Upper lobe of left lung (tissue), 6 donors: ENCODE measurements at regions not wholly inside any gene's neighbourhood (a gene's known extent, or its start where the extent isn't known, plus 50 kb on each side); places are given as distances from the start of the nearest gene placed in this dataset.
"Not testable (repeated sequence)": the region's sequence is repeated elsewhere in the genome, so short reads cannot be mapped to it uniquely, and the experiment has no call there.

ENCODE experiments used
- ATAC-seq, 2 donors: fragments of 200-7000 bp; cut with Tn5 transposase; one replicate each; pipeline ENCODE4 v1.9.1; 2022; ENCODE audit warnings: mild to moderate bottlenecking in 2 of 2, moderate library complexity in 2 of 2; ENCODE audit not compliant: low FRiP score in 2 of 2
- DNase-seq, 2 donors: peaks; one replicate each; pipeline ENCODE4 v3.0.0-alpha.2; 2019 to 2020
- H3K27ac ChIP-seq, 4 donors: fragments of 200-600 bp; sonication (generic); one replicate each; pipeline ENCODE4 v1.5.1; 2016 to 2019
- H3K27me3 ChIP-seq, 4 donors: fragments of 200-600 bp; sonication (generic); one replicate each; pipeline ENCODE4 v1.5.1; 2017 to 2019
- H3K36me3 ChIP-seq, 4 donors: fragments of 200-600 bp; sonication (generic); one replicate each; pipeline ENCODE4 v1.5.1; 2016 to 2019
- H3K4me1 ChIP-seq, 4 donors: fragments of 200-600 bp; sonication (generic); one replicate each; pipeline ENCODE4 v1.5.1; 2018 to 2019
- H3K4me3 ChIP-seq, 4 donors: fragments of 200-600 bp; sonication (generic); one replicate each; pipeline ENCODE4 v1.5.1; 2017 to 2019; ENCODE audit warnings: mild to moderate bottlenecking in 2 of 4, moderate library complexity in 1 of 4
- H3K9me3 ChIP-seq, 4 donors: fragments of 200-600 bp; sonication (generic); one replicate each; pipeline ENCODE4 v1.5.1; 2018 to 2019
- CTCF ChIP-seq, 6 experiments: fragments of 450-650 bp in 4 of 6; fragments of 200-600 bp in 2 of 6; sonication (generic) in 2 of 6; IDR thresholded peaks; one replicate each; pipeline ENCODE4 v1.5.1; 2016 to 2019; ENCODE audit warnings: antibody characterized with exemption in 6 of 6
- EP300 ChIP-seq, 4 donors: sonication (generic); formaldehyde crosslinking; IDR thresholded peaks; one replicate each; pipeline ENCODE4 v1.5.1; 2017; ENCODE audit warnings: antibody characterized with exemption in 4 of 4, control low read depth in 2 of 4
- POLR2A ChIP-seq, 4 donors: fragments of 450-650 bp; IDR thresholded peaks; one replicate each; pipeline ENCODE4 v1.5.1; 2016 to 2017; ENCODE audit warnings: antibody characterized with exemption in 4 of 4, mild to moderate bottlenecking in 2 of 4
- POLR2AphosphoS5 ChIP-seq, 2 donors: sonication (generic); formaldehyde crosslinking; IDR thresholded peaks; one replicate each; pipeline ENCODE4 v1.5.1; 2017; ENCODE audit warnings: antibody characterized with exemption in 2 of 2
- WGBS, 2 donors: methylation state at CpG; one replicate each; pipeline ENCODE4 v1.1.5; 2017 to 2018; 5-methylcytosine and 5-hydroxymethylcytosine counted together
- donor health status: DM: no; HTN: no; CAD: no; lungs with moderate emphysema.
- donor health status: DM: no; HTN: yes; CAD: no; lungs with severe emphysema.

GRCh38 chr11:15848631-15849168 is 507.6 kb downstream of the SOX6 start:
- Histone ChIP-seq H3K9me3 (no peaks in the 10 kb centered on the region), H3K27ac (no peak overlapping the region), H3K36me3 (no peaks in the 10 kb centered on the region), H3K4me1 (peaks cover 0 to 6% (median 0%) of the 10 kb centered on the region in 4 donors), H3K27me3 (no peaks in the 10 kb centered on the region), H3K4me3 (no peak overlapping the region)
- TF ChIP-seq EP300 (IDR thresholded peaks at IDR 0.05) (no peak), POLR2A (IDR thresholded peaks at IDR 0.05) (no peak), CTCF (IDR thresholded peaks at IDR 0.05) (no peak), POLR2AphosphoS5 (IDR thresholded peaks at IDR 0.05) (no peak)
- ATAC-seq = no peak
- 69 to 79% methylated on average over 2 of the region's 2 CpGs for WGBS, 2 donors
- DNase-seq = no peak

GRCh38 chr11:15849257-15849656 is 507.1 kb downstream of the SOX6 start:
- no peak for DNase-seq
- 69 to 94% methylated on average over 3 to 4 of the region's 4 CpGs for WGBS, 2 donors
- Histone ChIP-seq H3K9me3 (no peaks in the 10 kb centered on the region), H3K4me1 (peaks cover 0 to 6% (median 0%) of the 10 kb centered on the region in 4 donors), H3K27me3 (no peaks in the 10 kb centered on the region), H3K27ac (no peak overlapping the region), H3K4me3 (no peak overlapping the region), H3K36me3 (no peaks in the 10 kb centered on the region)
- TF ChIP-seq POLR2AphosphoS5 (IDR thresholded peaks at IDR 0.05) (no peak), POLR2A (IDR thresholded peaks at IDR 0.05) (no peak), CTCF (IDR thresholded peaks at IDR 0.05) (no peak), EP300 (IDR thresholded peaks at IDR 0.05) (no peak)
- peak in 1 of 2 donors; percentile 8 for ATAC-seq

GRCh38 chr11:15850335-15850734 is 506.0 kb downstream of the SOX6 start:
- ATAC-seq, H3K4me3 ChIP-seq, H3K4me1 ChIP-seq, H3K9me3 ChIP-seq, H3K27me3 ChIP-seq, DNase-seq, H3K27ac ChIP-seq, H3K36me3 ChIP-seq: not testable (repeated sequence)

- WGBS, 2 donors = 63% methylated on average over 5 of the region's 5 CpGs
- TF ChIP-seq CTCF (IDR thresholded peaks at IDR 0.05) = no peak
- no peak for TF ChIP-seq POLR2AphosphoS5 (IDR thresholded peaks at IDR 0.05)
- TF ChIP-seq POLR2A (IDR thresholded peaks at IDR 0.05) = no peak
- no peak for TF ChIP-seq EP300 (IDR thresholded peaks at IDR 0.05)
- Histone ChIP-seq H3K27me3 (no peaks in the 10 kb centered on the region), H3K27ac (peak overlapping the region; percentile 1 to 63 (median 40)), H3K9me3 (no peaks in the 10 kb centered on the region), H3K4me3 (no peak overlapping the region), H3K36me3 (no peaks in the 10 kb centered on the region), H3K4me1 (peaks cover 0 to 6% (median 0%) of the 10 kb centered on the region in 4 donors)
- ATAC-seq = peak in 1 of 2 donors; percentile 54
- DNase-seq = no peak
These were observed 505.3 kb downstream of the SOX6 start for GRCh38 chr11:15851051-15851498.

- H3K4me3 ChIP-seq = no peak overlapping the region
- H3K27me3 ChIP-seq = no peaks in the 10 kb centered on the region
- no peaks in the 10 kb centered on the region for H3K9me3 ChIP-seq
- H3K4me1 ChIP-seq = peaks cover 0 to 6% (median 0%) of the 10 kb centered on the region in 4 donors
- WGBS, 2 donors = 60 to 77% methylated on average over 3 of the region's 3 CpGs
- H3K36me3 ChIP-seq = no peaks in the 10 kb centered on the region
- peak overlapping the region in 1 of 4 donors; percentile 63 for H3K27ac ChIP-seq
- no peak for DNase-seq
- no peak for ATAC-seq
- TF ChIP-seq CTCF (IDR thresholded peaks at IDR 0.05) (peak in 3 of 6 experiments; percentile 21 to 40 (median 34)), POLR2AphosphoS5 (IDR thresholded peaks at IDR 0.05) (no peak)
These were observed 504.2 kb downstream of the SOX6 start for GRCh38 chr11:15852179-15852578.
